ENCODE measurements at regions not wholly inside any gene's neighbourhood (a gene's known extent, or its start where the extent isn't known, plus 50 kb on each side); places are given as distances from the start of the nearest gene placed in this dataset.
A peak's percentile ranks its signal among the peaks of the same experiment; 100 is the strongest.

DNA sequence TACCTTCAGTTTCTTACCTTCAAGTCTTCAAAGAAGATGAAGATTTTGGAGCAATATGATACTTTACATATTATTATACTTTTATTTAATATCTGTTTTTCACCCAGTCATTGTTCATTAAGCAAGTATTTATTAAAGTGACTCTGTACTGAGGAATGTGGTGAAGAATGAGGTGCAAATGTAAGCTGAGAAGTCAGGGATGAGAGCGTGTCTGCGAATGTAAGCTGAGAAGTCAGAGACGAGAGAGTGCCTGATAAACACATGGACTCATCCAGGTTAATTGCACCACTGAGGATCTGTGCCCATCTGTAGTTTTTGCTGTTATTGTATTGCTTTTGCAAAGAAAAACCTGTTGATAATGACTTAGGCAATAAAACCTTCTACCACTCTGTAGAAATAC lies 211.9 kb upstream of the FAR2 start:
- no peak for DNase-seq (ENCODE audit: low spot score)

GRCh38 chr12:28938056-28938455 lies 211.0 kb upstream of the FAR2 start:
- no peak for DNase-seq (ENCODE audit: low spot score)

DNA sequence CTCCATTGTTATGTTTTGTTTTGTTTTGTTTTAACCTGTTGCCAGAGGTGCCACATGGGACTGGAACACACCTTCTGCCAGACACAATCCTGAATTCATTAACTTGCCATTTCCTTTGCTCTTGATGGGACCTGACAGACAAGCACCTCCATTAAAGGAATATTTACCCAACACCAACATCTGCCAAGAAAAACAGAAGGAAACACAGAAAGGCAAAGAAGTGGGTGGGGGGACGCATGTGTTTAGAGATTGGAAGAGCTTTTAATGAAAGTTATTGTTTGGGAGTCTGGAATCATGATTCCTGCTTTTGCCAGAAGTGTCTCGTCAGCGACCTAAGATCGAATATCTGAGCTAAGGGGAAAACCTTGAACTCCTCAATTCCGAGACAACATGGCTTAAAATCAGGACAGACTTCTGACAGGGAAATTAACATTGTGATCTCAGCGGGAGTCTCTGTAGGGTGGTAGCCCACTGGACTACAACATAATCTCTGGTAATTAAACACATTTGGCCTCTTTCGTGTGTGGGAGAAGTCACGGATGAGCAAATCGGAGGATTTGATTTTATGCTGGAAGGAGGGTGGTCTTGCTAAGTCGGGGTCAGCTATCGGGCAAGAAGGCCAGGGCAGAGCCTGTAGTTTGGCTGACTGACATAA lies 210.4 kb upstream of the FAR2 start:
- no peak for DNase-seq (ENCODE audit: low spot score)

- DNase-seq (ENCODE audit: low spot score): no peak
These were observed 209.7 kb upstream of the FAR2 start for GRCh38 chr12:28939427-28939826.

DNA sequence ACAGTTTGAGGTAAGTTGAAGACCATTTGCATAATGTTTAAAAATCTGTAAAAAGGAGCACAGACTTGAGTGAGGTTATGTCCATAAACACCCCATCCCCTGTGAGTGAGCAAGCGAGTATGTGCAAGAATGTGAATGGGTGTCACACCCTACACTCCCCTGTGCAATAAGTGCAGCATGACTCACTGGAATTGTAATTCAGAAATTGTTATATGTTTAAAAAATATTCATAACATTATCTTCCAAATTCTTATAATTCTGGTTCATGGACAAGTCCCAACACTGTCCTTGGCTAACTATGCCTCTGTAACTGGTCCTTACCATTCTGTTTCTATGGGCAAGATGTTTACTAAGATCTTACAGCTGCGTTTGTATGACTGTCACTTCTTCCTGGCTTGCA lies 207.8 kb upstream of the FAR2 start:
- DNase-seq (ENCODE audit: low spot score): no peak

- DNase-seq (ENCODE audit: low spot score): no peak
These were observed 202.7 kb upstream of the FAR2 start for GRCh38 chr12:28946361-28946760.

DNA sequence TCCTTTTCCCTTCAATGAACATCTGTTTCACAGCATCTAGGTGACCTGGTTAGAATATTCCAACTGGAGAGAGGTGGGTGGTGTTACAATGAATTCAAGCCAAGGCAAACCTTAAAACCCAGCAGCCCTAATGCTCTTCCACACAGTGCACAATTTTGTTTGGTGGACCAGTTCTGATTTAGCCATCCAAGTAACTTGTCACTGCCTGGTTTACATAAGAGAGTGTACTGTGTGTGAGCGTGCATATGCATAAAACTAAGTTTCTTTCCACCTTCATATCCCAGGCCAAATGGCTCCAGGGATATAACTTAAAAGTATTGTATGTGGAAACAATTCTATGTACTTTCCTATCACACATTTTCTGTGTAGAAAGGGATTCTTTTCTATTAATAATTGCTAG lies 200.4 kb upstream of the FAR2 start:
- no peak for DNase-seq (ENCODE audit: low spot score)

GRCh38 chr12:28949184-28949583 lies 199.9 kb upstream of the FAR2 start:
- no peak for DNase-seq (ENCODE audit: low spot score)

DNA sequence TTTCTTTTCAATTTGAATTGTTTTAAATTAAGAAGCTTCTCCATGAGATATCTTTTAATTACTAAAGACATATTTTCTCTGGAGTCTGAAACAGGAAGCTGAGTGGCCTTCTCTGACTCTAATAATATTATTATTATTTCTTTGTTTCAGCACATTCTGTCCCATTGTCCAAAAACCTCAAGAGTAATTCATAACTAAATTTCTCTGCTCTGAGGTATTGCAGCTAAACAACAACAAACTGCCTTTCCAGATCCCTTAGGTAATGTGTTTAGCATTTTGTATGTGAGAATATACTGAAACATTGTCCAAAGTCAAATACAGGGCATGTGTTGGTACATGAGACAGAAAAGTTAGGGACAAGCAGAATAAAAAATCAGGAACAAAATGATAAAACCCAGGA lies 199.0 kb upstream of the FAR2 start:
- DNase-seq (ENCODE audit: low spot score): no peak

GRCh38 chr12:28951935-28952334 lies 197.1 kb upstream of the FAR2 start:
- DNase-seq (ENCODE audit: low spot score): peak; percentile 4

- no peak for DNase-seq (ENCODE audit: low spot score)
These were observed 194.7 kb upstream of the FAR2 start for GRCh38 chr12:28954333-28954732.

DNA sequence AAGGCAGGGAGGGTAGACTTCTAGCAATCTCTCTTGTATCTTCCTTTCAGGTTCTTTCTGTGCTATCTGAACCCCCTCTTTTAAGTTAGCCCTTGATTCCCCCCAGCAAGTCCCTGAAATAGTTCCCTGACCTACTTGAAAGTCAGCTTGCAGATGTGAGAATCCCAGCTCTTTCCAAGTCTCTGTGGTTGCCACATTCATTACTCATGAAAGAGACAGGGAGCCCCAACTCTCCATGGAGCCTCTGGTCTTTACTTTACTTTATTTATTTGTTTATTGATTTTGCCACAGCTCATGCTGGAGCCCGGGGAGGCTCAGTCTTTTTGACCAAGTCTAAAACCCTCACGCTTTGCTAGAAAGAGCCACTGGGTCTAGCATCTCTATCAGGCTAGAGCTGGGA lies 193.6 kb upstream of the FAR2 start:
- no peak for DNase-seq (ENCODE audit: low spot score)

DNA sequence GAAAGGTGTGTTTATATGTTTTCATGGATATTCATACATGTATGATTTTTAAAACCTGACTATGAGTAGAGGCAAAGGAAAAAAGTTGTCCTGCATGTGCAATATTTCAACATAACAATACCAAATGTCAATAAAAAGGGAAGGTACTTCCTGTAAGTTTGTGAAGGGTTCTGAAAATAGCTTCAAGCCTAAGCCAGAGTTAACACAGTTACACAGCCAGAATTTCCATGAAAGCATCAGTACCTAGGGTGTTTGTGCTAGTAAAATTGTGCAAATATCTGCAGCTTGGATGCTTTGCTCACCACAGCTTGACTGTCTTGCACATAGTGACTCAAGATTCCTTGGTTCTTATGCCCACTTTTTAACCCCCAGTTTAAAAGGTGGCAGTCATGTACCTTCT lies 193.1 kb upstream of the FAR2 start:
- no peak for DNase-seq (ENCODE audit: low spot score)

- no peak for DNase-seq (ENCODE audit: low spot score)
These were observed 190.4 kb upstream of the FAR2 start for GRCh38 chr12:28958553-28959195.

GRCh38 chr12:28961948-28962384 lies 187.1 kb upstream of the FAR2 start:
- no peak for DNase-seq (ENCODE audit: low spot score)

- DNase-seq (ENCODE audit: low spot score): peak; percentile 19
These were observed 185.5 kb upstream of the FAR2 start for GRCh38 chr12:28963554-28963953.

GRCh38 chr12:28966046-28966780 lies 182.9 kb upstream of the FAR2 start:
- no peak for DNase-seq (ENCODE audit: low spot score)

- DNase-seq (ENCODE audit: low spot score): no peak
These were observed 181.7 kb upstream of the FAR2 start for GRCh38 chr12:28967426-28967825.

- DNase-seq (ENCODE audit: low spot score): no peak
These were observed 175.6 kb upstream of the FAR2 start for GRCh38 chr12:28973491-28973890.

DNA sequence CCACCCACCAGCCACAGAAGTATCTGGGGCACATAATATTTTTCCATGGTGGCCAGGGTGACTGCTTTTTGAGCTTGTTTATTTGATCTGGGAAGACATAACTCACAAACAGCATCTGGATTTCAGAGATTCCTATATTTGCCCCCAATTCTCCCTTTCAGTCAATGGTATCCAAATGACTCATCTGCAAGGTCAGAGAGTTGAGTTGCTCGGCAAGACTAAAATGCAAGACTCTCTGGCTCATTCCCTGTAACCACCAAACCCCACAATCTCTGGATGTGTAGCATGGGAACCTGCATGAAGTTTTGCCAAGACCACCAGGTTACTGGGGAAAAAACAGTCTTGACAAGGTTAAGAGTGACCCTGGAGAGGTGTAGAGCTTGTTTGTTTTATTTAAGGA lies 174.9 kb upstream of the FAR2 start:
- no peak for DNase-seq (ENCODE audit: low spot score)

DNA sequence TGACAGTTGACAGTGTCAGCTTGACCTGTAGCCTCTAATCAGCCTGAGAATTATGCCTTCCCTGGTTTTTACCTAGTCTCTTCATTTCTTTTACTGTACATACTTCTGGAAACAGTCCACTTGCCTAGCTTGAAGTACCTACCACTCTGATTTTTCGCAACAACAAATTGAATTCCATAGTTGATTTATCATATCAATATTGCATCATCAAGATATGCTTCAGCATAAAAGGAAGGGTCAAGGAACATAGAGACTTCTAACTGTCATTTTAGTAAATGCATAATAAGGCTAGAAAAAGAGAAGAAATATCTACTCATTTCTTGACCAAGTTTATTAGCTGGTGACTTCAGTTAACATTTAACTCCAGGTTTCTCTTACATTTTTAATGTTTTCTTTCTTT lies 174.2 kb upstream of the FAR2 start:
- no peak for DNase-seq (ENCODE audit: low spot score)

DNA sequence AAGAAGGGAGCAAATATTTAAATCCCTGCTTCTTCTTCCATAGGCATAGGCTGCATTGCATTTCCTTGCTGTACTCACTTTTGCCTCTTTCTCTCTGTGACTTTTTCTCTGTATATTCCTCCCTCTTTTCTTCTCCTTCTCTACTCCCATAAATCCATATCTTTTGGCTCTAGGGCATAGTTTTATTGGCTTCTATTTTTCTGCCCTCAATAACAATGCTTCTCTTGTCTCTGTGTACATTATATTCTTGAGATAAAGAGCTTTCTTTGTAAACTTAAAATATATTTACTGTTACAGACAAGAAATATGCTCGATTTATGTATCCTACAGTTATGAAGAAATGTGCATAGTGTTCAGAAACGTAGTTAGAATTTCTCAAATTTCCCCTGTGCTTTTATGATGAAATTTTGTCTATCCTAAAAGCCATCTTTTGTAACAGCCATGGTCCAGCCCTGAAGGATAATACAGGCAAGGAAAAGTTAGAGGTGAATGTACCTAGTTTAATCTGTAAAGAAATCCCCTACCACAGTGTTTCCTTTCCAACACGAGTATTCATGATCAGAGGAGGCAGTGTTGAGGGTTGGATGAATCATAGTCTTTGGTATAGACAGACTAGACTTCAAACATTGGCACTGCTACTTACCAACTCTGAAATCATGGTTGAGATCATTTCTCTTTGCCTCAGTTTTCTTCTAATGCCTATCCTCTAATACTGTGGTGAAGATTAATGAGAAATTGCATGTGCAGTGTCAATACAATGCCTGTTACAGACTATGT lies 173.3 kb upstream of the FAR2 start:
- DNase-seq (ENCODE audit: low spot score): no peak

DNA sequence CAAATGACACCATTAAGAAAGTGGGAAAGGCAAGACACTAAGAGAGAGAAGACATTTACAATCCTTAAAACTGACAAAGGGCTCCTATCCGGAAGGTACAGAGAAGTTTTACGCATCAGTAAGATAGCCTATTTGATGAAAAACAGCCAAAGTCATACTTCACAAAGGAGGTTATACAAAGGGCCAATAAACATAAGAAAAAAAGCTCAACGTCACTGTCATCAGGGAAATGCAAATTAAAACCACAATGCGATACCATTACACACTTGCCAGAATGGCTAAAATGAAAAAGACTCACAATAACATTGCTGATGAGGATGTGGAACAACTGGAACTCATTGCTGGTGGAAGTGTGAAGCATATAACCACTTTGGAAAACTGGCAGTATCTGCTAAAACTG lies 168.6 kb upstream of the FAR2 start:
- no peak for DNase-seq (ENCODE audit: low spot score)
